ENCODE measurements at regions not wholly inside any gene's neighbourhood (a gene's known extent, or its start where the extent isn't known, plus 50 kb on each side); places are given as distances from the start of the nearest gene placed in this dataset.

GRCh38 chr14:106414464-106414863 lies 888.1 kb downstream of the TMEM121 start:
- peaks cover 22% of the 10 kb centered on the region for H3K9me3 ChIP-seq (ENCODE audit: control insufficient read depth, insufficient read depth, low read length)
- no peaks in the 10 kb centered on the region for H3K79me2 ChIP-seq (ENCODE audit: control insufficient read depth, low read length)
- H3K4me2 ChIP-seq (ENCODE audit: low read length): no peak overlapping the region
- no peak for TF ChIP-seq EZH2phosphoT487 (IDR thresholded peaks at IDR 0.05; ENCODE audit: borderline replicate concordance, low read length)
- no peak for TF ChIP-seq CTCF (IDR thresholded peaks at IDR 0.05; ENCODE audit: low read depth, low read length, poor library complexity, severe bottlenecking)
- H3F3A ChIP-seq (ENCODE audit: control insufficient read depth, insufficient read depth): peaks cover 9% of the 10 kb centered on the region
- H3K4me3 ChIP-seq (ENCODE audit: low read length): no peak overlapping the region
- H3K9me2 ChIP-seq (replicated peaks; ENCODE audit: control insufficient read depth, low read length): no peaks in the 10 kb centered on the region
- no peaks in the 10 kb centered on the region for H4K20me1 ChIP-seq (ENCODE audit: control insufficient read depth, insufficient read depth, low read depth, low read length)
- no peak overlapping the region for H3K27ac ChIP-seq (ENCODE audit: low read depth, low read length)
- no peaks in the 10 kb centered on the region for H3K27me3 ChIP-seq (ENCODE audit: control insufficient read depth, low read length)
- no peaks in the 10 kb centered on the region for H3K36me3 ChIP-seq (ENCODE audit: control insufficient read depth, low read length)
- peaks cover 17% of the 10 kb centered on the region for H3K4me1 ChIP-seq (ENCODE audit: control insufficient read depth, low read length)

- no peaks in the 10 kb centered on the region for H3K9me2 ChIP-seq (replicated peaks; ENCODE audit: control insufficient read depth, low read length)
- H3K9me3 ChIP-seq (ENCODE audit: control insufficient read depth, insufficient read depth, low read length): peaks cover 23% of the 10 kb centered on the region
- peaks cover 9% of the 10 kb centered on the region for H3F3A ChIP-seq (ENCODE audit: control insufficient read depth, insufficient read depth)
- no peaks in the 10 kb centered on the region for H3K79me2 ChIP-seq (ENCODE audit: control insufficient read depth, low read length)
- H4K20me1 ChIP-seq (ENCODE audit: control insufficient read depth, insufficient read depth, low read depth, low read length): no peaks in the 10 kb centered on the region
- no peak overlapping the region for H3K4me2 ChIP-seq (ENCODE audit: low read length)
- peaks cover 10% of the 10 kb centered on the region for H3K4me1 ChIP-seq (ENCODE audit: control insufficient read depth, low read length)
- no peak overlapping the region for H3K27ac ChIP-seq (ENCODE audit: low read depth, low read length)
- TF ChIP-seq CTCF (IDR thresholded peaks at IDR 0.05; ENCODE audit: low read depth, low read length, poor library complexity, severe bottlenecking) (peak; percentile 100), EZH2phosphoT487 (IDR thresholded peaks at IDR 0.05; ENCODE audit: borderline replicate concordance, low read length) (no peak)
- no peak overlapping the region for H3K4me3 ChIP-seq (ENCODE audit: low read length)
- H3K27me3 ChIP-seq (ENCODE audit: control insufficient read depth, low read length): no peaks in the 10 kb centered on the region
- H3K36me3 ChIP-seq (ENCODE audit: control insufficient read depth, low read length): no peaks in the 10 kb centered on the region
These were observed 891.1 kb downstream of the TMEM121 start for GRCh38 chr14:106417224-106418049.

- H4K20me1 ChIP-seq (ENCODE audit: control insufficient read depth, insufficient read depth, low read depth, low read length): no peaks in the 10 kb centered on the region
- no peak overlapping the region for H3K4me2 ChIP-seq (ENCODE audit: low read length)
- H3K9me2 ChIP-seq (replicated peaks; ENCODE audit: control insufficient read depth, low read length): no peaks in the 10 kb centered on the region
- no peaks in the 10 kb centered on the region for H3K36me3 ChIP-seq (ENCODE audit: control insufficient read depth, low read length)
- peaks cover 9% of the 10 kb centered on the region for H3F3A ChIP-seq (ENCODE audit: control insufficient read depth, insufficient read depth)
- no peaks in the 10 kb centered on the region for H3K79me2 ChIP-seq (ENCODE audit: control insufficient read depth, low read length)
- H3K27me3 ChIP-seq (ENCODE audit: control insufficient read depth, low read length): no peaks in the 10 kb centered on the region
- peaks cover 10% of the 10 kb centered on the region for H3K4me1 ChIP-seq (ENCODE audit: control insufficient read depth, low read length)
- peaks cover 23% of the 10 kb centered on the region for H3K9me3 ChIP-seq (ENCODE audit: control insufficient read depth, insufficient read depth, low read length)
- TF ChIP-seq EZH2phosphoT487 (IDR thresholded peaks at IDR 0.05; ENCODE audit: borderline replicate concordance, low read length) (no peak), CTCF (IDR thresholded peaks at IDR 0.05; ENCODE audit: low read depth, low read length, poor library complexity, severe bottlenecking) (no peak)
- no peak overlapping the region for H3K4me3 ChIP-seq (ENCODE audit: low read length)
- no peak overlapping the region for H3K27ac ChIP-seq (ENCODE audit: low read depth, low read length)
These were observed 893.1 kb downstream of the TMEM121 start for GRCh38 chr14:106419376-106419965.

All from DOHH2 (cell line).